Tongue (tissue), 1 donor: ENCODE measurements at regions not wholly inside any gene's neighbourhood (a gene's known extent, or its start where the extent isn't known, plus 50 kb on each side); places are given as distances from the start of the nearest gene placed in this dataset.

Experiments used
- DNase-seq: peaks from one replicate; pipeline ENCODE4 v3.0.0-alpha.2; 2015

DNA sequence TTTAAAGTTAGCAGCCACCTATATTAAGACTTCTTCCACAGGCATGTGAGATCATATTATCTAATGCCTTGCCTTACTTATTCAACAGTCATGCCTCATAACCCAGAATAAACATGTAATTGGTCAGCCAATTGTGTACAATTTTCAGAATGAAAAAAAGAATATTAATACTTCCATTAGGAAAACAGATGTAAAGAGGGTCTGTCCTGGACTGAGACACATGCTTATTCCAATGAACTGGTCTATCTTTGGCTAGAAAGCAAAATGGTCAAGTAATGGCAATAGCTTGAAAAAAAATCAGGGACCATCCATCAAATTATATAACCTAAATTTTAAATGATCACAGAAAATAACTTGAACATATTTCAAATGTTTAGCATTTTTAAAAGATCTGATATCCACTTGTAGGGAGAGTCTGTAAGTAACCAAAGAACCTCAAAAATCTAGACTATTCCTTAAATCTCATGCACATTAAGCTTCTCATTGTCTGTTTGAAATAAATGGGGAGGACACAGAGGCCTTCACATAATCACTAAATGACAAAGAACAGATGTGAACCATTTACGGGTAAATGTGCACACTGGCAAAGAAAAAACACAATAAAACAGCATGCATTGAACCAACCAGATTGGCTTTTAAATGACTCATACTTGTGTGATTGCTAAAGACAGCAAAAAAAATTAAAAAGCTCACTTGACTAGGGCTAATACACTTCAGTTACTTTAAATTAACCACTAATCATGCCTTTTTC is 568.8 kb upstream of the PCDH15 start:
- DNase-seq: no peak

DNA sequence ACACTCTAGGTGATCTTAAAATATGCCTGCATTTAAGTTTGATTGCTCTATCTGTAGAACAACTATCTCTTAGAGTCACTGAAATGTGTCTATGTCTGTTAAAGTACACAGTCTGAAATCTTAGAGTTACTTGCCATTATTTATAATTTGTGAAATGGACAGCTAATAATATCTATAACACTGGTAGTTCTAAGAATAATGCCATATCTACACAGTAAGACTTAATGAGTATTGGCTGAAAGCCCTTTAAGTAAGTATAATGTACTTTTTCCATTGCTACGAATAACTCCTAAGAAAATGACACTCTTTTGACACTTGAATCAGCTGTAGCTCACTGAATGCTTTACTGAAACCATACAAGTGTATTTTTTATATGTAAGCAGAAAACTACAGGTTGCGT is 567.4 kb upstream of the PCDH15 start:
- no peak for DNase-seq

DNA sequence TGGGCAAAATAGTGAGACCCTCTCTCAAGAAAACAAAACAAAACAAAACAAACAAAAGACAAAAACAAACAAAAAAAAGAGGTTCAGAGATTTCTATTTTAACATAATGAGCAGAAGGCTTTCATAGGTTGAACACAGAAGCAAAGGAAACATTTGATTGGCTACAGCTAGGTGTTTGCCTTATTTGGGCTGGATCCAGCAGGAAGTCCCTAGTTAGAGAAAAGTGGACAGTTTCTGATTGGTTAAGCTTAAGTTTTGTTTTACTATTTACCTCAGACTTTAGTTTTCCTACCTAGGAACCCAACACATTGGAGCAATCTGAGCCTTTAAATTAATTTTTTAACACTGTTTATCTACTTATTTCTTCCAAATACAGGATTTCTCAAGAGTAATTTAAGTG is 566.5 kb upstream of the PCDH15 start:
- no peak for DNase-seq

DNA sequence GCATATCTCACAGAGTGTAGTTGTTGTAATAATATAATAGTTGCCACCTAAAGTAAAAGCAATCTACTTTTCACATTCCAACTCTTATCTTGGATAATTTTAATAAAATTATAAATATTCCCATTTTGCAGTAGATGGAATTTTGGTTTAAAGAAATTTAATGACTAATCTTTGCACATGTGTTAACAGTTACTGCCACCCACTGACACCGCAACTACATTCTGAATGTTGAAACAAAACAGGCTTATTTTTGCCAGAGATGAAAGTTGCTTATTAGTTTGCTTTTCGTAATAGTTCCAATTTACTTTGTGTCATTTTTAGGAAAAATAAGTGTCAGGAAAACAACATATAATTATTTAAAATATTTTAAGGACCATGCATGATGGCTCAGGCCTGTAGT is 557.5 kb upstream of the PCDH15 start:
- DNase-seq: no peak

GRCh38 chr10:55353414-55353813 is 552.4 kb upstream of the PCDH15 start:
- no peak for DNase-seq

DNA sequence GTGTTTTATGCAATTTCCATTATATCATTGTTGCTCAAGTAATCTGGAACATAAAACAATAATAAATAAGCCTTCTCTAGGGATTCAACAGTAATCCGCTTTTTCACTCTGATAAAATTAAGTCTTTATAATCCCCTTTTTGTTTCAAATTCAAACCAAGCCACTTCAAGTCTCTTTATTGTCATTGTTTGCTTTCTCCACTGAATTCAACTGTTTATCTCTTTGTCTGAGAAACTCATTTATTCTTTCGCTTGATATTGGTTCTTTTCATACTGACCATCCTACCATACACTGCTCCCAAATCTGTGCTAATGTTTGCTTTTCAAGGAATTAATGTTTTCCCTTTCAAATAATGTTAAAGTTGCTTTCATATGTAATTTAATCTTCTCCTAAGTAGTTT is 550.4 kb upstream of the PCDH15 start:
- DNase-seq: no peak

DNA sequence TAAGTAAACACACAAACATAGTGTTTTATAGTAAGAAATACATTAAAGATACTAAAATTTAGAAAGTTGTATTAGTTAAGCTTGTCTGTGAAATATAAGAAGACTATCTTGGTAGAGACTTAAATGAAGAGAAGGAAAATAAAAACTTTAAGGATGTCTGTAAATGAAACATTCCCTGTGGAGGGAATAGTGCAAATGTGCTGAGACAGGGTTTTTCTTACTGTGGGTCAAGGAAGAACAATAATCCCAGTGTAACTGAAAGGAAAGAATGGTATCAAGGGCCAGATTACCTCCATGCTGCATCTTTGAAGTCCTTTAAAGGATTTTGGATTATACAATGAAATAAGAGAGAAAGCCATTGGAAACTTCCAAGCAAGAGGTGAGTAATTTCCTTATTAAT is 547.5 kb upstream of the PCDH15 start:
- DNase-seq: no peak

GRCh38 chr10:55330486-55330885 is 529.5 kb upstream of the PCDH15 start:
- no peak for DNase-seq

DNA sequence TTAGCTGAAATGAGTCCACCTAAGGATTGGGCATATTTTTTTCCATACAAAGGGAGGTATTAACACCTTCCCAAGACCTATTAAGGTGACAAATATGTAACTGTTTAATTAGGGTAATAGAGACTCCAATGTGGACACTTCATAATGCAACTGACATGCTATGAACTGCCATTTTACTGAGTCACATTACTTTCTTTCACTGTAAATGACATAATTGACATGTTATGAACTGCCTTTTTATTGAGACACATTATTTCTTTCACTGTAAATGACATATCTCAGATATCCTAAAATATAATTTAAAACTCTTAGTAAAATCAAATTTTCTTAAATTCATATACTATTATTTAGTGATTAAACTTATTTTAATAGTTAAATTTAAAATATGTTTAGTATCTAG is 528.8 kb upstream of the PCDH15 start:
- no peak for DNase-seq

DNA sequence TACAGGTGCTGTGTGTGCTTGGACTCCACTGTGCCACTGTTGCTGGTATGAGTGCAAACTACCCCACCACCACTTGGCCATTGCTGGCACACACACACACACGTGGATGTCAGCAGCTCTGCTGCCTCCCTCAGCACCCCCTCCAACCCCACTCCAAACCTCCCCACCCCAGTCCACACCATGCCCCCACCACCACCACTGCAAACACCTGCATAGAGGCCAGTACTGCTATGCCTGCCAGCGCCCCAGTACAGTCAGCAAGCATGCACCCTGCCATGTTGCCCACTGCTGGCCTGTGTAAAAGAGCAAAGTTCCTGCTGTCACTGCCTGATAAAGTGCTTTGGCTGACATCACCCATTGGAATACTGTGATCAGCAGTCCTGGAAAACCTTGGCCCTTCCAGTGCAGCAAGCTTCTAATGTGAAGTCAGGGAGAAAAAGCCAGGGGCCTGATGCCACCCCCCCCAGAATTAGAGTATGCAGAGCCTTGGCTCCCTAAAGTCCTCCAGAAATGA is 519.2 kb upstream of the PCDH15 start:
- no peak for DNase-seq

- no peak for DNase-seq
Observed at GRCh38 chr10:55311848-55312635, 511.0 kb upstream of the PCDH15 start.

DNA sequence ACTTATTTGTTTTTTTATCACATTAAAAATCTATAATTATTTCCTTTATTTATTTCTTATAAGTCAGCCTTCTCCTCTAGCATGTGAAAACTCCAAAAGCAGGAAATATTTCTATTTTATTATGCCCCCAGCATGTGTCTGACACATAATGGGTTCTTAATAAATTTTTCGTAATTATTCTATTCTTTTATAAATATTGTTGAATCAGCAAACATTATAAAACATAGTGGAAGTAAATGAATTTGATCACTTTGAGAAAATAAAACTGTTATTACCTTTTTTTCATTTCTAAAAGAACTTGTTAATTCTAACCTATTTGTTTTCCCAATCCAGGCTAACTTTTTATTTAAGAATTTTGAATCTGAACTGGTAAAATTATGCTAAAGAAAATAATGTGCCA is 509.1 kb upstream of the PCDH15 start:
- DNase-seq: no peak

DNA sequence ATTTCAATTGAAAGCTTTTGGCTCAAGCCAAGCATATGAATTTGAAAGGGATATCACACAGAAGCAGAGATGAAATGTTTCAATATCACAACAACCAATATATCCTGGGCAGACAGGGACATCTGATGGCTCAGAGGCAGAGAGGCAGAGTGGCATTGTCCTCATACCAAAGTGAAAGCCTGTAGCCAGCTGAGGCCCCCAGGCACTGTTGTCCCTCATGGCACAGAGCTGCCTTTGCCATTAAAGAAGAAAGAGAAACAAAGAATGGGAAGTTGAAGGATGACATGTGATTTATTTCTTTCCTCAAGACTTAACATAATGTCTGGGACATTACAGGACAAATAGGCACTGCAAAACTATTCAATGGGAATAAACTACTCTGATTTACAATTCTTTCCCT is 504.3 kb upstream of the PCDH15 start:
- no peak for DNase-seq

GRCh38 chr10:55287346-55287745 is 486.3 kb upstream of the PCDH15 start:
- peak; percentile 2 for DNase-seq

DNA sequence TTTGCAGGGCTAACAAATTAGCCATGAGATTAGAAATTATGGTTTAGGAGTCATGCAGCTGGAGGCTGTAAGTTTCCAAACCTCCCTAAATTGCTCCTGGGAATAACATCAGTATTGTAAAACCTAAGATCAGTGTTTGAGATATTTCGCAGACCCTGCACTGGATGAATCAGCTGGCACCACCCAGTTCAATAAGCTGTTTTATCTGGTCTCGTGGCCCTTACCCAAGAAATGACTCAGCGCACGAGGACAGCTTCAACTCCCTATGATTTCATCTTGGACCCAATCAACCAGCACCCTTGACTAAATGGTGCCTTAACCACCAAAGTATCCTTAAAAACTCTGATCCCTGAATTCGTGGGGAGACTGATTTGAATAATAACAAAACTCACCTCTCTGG is 482.0 kb upstream of the PCDH15 start:
- no peak for DNase-seq

DNA sequence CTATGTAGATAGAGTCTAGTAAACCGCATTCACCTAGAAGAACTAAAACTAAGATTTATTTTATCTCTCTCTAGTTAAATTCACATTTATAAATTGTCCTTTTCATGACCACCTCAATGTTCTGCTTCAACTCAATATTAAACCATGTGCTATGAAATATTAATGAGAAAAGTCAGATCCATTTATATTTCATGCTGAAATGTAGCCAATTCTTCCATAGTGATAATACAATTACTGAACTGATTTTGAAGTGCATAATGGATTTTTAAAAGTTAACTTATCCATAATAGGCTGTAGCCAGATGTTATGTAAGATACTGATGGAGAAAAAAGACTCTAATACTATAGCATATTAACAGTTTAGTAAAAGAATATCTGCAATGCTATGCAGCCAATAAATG is 479.7 kb upstream of the PCDH15 start:
- DNase-seq: no peak

GRCh38 chr10:55277549-55277948 is 476.5 kb upstream of the PCDH15 start:
- DNase-seq: no peak

DNA sequence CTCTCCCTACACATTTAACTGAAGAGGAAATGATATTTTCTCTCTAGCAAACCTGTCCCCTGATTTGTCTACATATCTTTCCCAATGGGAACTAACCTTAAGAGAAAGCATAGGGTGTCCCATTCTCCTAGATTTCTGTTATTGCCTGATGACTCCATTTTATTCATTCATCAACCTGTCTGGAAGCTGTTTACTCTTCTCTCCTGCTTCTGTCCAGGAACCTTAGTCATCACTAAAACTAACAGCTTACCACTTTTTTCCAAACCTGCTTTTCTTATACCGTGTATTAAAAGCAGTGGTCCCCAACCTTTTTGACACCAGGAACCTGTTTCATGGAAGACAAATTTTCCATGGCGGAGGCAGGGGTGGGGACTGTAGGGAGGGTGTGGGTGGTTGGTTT is 473.3 kb upstream of the PCDH15 start:
- no peak for DNase-seq

DNA sequence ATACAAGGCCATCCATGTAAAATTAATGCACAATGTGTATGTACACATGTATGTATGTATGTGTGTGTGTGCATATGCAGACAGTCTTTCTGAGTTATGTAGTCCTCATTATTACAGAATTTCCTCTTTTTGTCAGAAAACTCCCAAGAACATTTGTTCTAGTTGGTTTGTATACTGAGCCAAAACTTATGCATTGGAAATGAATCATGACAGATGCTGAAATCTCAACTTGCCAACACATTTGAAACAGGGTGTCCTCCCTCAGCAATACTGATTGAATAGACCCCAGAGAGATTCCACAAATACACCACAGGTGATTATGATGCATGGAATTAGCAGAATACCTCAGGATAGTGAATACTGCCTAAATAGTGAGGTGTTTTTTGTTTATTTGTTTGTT is 472.9 kb upstream of the PCDH15 start:
- no peak for DNase-seq

- DNase-seq: no peak
Observed at GRCh38 chr10:55272886-55273285, 471.9 kb upstream of the PCDH15 start.

GRCh38 chr10:55266797-55267196 is 465.8 kb upstream of the PCDH15 start:
- DNase-seq: no peak

GRCh38 chr10:55263327-55263726 is 462.3 kb upstream of the PCDH15 start:
- DNase-seq: no peak

GRCh38 chr10:55242544-55242943 is 441.5 kb upstream of the PCDH15 start:
- no peak for DNase-seq

- DNase-seq: no peak
Observed at GRCh38 chr10:55237462-55237861, 436.4 kb upstream of the PCDH15 start.
